ENCODE measurements at regions not wholly inside any gene's neighbourhood (a gene's known extent, or its start where the extent isn't known, plus 50 kb on each side); places are given as distances from the start of the nearest gene placed in this dataset.
A peak's percentile ranks its signal among the peaks of the same experiment; 100 is the strongest.

- no peak for DNase-seq (ENCODE audit: low read depth in 2 of 2)
Observed at GRCh38 chr4:140316799-140317198, 56.6 kb upstream of the SCOC start.

GRCh38 chr4:140315970-140316369 is 57.5 kb upstream of the SCOC start:
- DNase-seq (ENCODE audit: low read depth in 2 of 2): no peak

DNA sequence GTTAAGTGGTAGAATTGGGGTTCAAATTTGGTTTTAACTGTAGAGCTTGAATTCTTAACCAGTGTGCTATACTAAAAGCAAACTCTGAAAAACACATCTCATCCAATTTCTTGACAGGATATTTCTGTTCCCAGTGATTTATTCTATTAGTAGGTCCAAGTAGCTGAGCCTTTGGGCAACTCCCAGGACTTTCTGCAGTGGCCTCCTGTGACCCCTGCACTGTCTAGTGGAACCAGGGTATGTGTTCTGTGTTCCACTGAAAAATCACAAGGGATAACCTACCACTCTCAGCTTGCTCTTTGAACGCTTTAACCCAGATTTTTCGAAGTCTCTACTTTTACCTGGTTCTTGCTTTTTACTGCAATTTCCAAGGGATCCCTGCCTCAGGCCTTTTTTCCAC is 58.0 kb upstream of the SCOC start:
- DNase-seq (ENCODE audit: low read depth in 2 of 2): no peak

DNA sequence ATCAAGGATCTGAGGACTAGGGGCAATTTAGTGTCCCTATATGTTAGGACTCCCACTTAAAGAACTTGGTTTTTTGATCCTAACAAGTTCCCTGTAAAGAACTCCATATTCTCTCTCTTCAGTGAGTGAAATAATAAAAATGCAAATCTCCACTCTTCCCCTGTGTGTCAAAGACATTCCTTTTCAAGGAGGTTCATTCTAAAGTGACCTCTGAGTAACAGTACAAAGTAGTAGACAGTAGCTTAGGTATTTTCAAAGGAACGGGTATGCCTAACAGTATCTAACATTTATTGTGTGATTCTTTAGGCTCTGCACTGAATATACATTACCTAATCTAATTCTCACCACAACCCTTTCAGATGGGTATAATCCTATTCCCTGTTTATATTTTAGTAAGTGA is 58.4 kb upstream of the SCOC start:
- DNase-seq (ENCODE audit: low read depth in 2 of 2): no peak

DNA sequence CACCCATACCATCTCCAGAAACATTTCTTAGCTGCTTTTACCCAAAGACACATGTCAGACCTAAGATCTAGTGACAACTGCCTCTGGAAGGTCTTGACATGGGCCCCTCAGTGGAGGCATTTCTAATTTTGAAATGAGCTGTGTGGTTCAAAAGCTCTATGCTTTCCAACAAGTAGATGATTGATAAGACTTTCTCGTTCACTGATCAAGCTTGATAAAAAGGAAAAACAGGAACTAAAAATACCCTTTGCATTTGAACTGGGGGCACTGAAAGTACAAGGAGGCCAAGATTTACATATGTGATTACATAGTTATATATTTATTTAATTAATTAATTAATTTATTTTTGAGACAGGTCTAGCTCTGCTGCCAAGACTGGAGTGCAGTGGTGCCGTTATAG is 61.3 kb upstream of the SCOC start:
- DNase-seq (ENCODE audit: low read depth in 2 of 2): no peak

- no peak for DNase-seq (ENCODE audit: low read depth in 2 of 2)
Observed at GRCh38 chr4:140311257-140311835, 62.1 kb upstream of the SCOC start.

DNA sequence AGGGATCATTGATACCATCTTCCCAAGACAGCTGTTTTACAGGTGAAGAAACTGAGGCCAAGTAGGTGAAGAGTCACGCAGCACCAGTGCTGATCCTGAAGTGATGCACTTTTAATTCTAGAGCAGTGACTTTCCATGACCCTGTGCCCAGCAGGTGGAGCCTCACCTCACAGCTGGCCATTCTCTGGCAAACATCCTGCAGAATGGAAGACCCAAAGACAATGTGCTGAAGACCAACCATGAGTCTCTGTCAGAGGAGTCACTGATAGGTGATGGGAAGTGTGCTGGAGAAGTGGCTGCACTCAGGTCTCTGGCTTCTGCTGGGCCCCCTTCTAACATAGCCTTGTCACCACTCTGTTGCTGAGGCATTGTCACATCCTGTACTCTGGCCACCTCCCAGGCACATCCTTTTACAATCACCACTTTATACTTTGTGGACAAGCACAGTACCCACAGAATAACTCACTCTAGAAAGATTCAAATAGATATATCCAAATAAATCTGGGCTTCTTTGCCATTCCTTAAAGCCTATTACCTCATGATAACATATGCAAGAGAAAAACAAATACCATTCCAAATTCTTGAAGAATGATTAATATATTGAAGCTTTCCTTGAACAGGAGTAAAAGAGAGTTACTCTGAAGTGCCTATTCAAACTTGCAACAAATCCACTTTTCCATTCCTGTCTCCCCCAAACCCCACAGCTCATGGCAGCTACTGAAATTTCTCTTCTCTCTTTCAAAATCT is 64.1 kb upstream of the SCOC start:
- no peak for DNase-seq (ENCODE audit: low read depth in 2 of 2)

DNA sequence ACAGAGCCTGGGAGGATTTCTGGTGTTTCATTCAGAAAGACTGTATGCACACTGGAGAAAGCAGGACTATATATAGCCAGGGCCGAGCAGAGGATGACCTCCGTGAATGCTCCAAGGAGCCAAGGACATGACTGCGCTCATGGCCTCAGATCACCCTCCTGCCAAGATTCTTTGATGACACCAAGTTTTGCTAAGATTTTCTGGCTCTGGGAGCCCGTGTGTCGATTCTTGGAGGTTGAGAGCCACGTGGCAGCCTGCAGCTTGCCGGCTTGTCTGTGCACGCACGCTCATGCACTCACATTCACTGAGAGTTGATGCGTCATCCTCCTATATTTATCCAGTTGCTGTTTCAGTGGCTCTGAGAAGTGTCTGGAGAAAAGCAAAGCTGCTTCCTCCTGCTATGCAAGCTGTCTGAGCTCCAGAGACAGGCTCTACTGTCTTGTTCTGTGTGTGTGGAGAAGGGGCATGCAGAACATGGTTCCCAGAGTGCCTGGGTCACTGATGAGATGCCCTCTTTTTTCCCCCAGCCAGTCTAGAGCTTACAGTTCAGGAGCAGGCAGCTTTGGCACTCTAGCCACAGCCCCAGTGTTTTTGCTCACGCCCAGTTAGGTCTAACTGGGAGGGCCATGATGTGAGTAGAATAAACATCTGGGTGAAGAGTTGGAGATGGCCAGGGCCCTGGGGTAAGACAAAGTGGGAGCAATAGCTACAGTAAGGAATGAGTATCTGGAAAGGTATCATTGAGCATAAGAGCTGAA is 64.9 kb upstream of the SCOC start:
- no peak for DNase-seq (ENCODE audit: low read depth in 2 of 2)

DNA sequence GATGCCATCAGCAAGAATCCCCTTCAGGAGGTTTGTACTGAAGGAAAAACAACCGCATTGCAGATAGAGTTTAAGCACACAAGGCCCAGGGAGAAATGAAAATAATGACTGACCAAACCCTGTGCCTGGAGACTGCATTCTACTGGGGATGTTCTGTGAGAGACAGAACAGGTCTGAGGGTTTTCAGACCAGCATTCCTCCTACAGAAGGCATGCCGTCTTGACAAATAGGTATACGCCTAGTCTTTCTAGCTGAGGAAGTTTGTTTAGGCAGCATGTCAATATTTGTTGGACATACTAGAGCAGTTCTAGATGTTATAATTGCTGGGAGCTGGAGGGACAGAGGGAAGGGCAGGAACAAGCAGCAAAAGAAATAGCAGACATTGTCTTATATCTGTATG is 68.4 kb upstream of the SCOC start:
- no peak for DNase-seq (ENCODE audit: low read depth in 2 of 2)

DNA sequence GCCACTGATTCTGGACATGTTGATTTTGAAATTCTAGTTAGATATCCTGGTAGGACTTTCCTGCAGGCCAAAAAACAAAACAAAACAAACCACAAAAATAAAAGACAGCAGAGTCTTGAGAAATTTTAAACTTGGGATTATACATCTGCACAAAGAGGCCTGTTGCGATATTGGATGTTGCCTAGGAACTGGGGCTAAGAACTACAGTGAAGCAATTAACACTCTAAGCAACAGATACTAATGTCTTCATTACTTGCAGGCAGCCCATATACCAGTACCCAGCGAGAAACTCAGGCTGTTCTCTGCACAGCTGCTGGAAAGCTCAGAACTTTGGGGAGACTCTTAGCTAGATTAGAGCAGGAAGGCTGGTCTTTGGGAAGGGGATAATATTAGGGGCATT is 69.1 kb upstream of the SCOC start:
- no peak for DNase-seq (ENCODE audit: low read depth in 2 of 2)

DNA sequence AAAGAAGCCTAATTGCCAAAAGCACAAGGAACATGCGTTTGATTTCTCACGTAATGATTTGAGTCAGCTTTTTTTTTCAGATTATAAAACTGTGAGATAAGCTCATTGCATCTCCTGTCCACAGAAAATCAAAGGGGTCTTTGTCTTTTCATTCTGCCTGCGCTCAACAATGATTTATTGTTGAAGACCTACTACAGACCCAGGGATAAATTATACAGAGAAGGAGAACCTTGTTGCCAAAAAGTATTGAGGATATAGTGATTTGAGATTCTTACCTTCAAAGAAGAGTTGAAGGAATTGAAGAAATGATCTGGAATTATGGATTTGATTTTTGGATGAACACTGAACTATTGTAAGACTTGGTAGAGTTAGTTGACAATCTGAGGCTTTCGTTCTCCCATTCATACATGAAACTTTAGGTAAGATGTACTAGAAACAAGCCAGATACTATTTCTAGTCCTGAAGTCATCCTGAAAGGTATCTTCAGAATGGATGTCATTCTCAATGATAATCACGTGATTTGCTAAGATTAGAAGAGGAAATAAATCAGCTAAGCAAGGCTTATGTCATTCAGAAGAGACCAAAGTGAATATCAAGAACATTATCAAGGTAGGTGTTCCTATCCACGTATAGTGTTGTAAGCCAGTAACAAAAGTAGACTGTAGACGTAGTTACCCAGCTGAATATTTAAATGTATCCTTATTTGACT is 71.1 kb upstream of the SCOC start:
- DNase-seq (ENCODE audit: low read depth in 2 of 2): no peak

DNA sequence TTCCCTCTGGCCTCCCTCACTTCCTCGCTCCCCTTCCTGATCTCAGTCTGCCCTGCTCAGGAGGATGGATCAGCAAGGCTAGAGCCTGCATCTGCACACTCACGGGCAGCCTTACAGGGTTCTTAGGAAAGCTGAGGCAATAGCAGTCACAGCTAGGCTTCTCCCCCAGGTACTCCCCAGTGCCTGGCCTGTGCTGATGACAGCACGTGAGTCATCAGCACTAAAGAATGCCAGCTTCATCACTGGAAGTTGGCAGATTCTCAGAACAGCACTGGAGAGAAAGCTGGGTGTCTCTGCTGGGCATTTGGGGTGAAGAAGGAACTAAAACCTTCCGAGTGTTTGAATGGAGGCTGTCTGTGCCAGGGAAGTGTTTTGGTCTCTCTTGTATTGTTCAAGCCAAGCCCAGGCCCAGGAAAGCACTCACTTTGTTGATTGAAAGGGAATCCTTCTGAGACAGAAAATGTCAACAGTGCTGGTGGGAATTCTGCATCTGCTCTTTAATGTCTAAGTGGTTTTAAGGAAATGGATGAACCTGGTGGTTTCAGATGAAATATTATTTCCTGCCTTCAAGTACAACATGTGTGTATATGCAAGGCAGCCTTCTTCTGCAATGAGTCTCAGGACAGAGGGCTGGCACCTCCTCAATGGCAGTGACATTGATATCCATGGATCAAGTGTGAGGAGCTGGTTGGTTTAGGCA is 73.0 kb upstream of the SCOC start:
- peak in 1 of 2 donors; percentile 60 for DNase-seq (ENCODE audit: low read depth in 2 of 2)

DNA sequence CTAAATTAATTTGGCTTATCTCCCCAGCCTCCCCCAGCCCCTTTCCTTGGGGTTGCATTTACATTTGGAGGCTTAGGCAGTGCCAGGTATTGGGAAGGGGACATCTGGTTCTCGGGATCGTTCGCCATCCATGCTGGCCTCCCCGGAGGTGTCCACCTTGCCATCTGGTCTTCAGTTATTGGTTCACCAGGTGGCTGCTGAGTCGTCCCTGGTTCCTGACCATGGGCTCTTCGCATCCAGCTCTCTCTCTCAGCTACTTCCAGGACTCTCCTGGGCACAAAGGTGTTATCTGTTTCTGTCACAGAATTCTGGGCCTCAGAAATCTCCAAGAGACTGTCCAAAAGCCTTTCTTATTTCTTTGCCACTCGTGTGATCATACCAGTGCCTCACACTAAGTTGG is 75.4 kb upstream of the SCOC start:
- no peak for DNase-seq (ENCODE audit: low read depth in 2 of 2)

DNA sequence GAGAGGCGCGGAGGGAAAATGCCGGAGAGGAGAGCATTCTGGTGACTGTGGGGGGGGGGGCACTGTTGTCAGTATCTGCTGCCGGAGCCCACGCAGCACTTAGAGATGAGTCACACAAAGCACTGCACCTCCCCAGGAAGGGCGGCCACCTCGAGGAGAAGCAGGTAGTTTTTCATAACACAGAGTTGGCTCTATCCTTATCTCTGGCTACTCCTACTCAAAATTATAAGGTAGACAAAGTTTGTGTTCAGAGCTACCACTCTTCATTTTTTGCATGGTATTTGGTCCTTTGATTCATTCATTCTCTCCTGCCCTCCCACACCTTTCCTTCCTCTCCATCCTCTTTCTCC is 76.2 kb upstream of the SCOC start:
- peak in 1 of 2 donors; percentile 29 for DNase-seq (ENCODE audit: low read depth in 2 of 2)

- peak; percentile 70 to 86 for DNase-seq (ENCODE audit: low read depth in 2 of 2)
Observed at GRCh38 chr4:140296335-140297220, 76.9 kb upstream of the SCOC start.

GRCh38 chr4:140293979-140294378 is 79.5 kb upstream of the SCOC start:
- no peak for DNase-seq (ENCODE audit: low read depth in 2 of 2)

GRCh38 chr4:140291259-140291658 is 82.2 kb upstream of the SCOC start:
- no peak for DNase-seq (ENCODE audit: low read depth in 2 of 2)

- no peak for DNase-seq (ENCODE audit: low read depth in 2 of 2)
Observed at GRCh38 chr4:140289486-140289885, 84.0 kb upstream of the SCOC start.

DNA sequence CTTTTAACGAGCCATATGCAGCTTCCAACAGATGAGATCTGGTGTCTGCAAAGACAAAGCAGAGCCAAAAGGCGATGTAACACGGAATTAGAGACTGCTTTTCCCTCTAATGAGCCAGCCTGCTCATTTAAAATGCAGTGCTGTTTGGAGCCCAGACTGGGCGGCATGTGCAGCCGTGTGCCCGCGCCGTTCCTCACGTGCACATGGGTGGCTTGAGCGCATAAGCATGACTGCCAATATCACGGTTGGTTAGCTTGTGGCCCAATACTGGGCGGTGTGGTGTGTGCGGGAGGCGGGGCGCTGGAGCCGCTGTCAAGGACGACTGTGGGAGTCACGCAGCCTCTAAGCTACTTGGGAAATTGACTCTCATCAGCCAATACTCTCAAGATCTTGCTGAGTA is 87.0 kb upstream of the SCOC start:
- no peak for DNase-seq (ENCODE audit: low read depth in 2 of 2)

DNA sequence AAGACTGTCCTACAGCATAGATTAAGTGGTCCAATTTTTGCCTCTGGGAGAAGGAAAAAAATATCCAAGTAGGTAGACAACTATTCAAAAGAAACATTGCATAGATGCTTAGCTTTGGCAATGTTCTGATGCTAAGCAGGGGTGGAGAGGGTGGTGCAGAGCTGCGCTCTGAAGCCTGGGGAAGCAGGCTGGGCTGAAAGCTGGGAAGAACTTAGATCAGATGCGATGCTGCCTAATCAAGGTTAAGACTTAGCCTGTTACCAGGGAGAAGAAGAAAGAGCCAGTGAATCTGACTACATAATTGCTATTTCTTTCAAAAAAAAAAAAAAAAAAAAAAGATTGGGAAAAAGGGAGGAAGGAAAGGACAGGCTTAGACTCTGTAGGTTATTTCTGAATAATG is 89.0 kb upstream of the SCOC start:
- no peak for DNase-seq (ENCODE audit: low read depth in 2 of 2)

All from dermis microvascular lymphatic vessel endothelial cell (primary cell).